ENCODE measurements at regions not wholly inside any gene's neighbourhood (a gene's known extent, or its start where the extent isn't known, plus 50 kb on each side); places are given as distances from the start of the nearest gene placed in this dataset.

GRCh38 chr15:69978603-69979002 is 119.1 kb downstream of the TLE3 start:
- DNase-seq (ENCODE audit: low spot score) = no peak
- H3K4me1 ChIP-seq (ENCODE audit: control insufficient read depth in 4 of 4, insufficient read depth in 4 of 4, low read length in 3 of 4) = no peaks in the 10 kb centered on the region
- H3K36me3 ChIP-seq (ENCODE audit: control insufficient read depth in 4 of 4, insufficient read depth in 3 of 4, low read depth in 1 of 4, low read length in 3 of 4) = no peaks in the 10 kb centered on the region
- no peak overlapping the region for H3K4me3 ChIP-seq (ENCODE audit: low read depth in 1 of 3, low read length in 3 of 3)
- no peak overlapping the region for H3K27ac ChIP-seq (ENCODE audit: low read depth in 1 of 2, low read length in 2 of 2)
- H3K27me3 ChIP-seq (ENCODE audit: control insufficient read depth in 4 of 4, insufficient read depth in 4 of 4, low read length in 3 of 4) = peaks cover 0 to 7% (median 5%) of the 10 kb centered on the region in 4 donors
- no peaks in the 10 kb centered on the region for H3K9me3 ChIP-seq (ENCODE audit: control insufficient read depth in 4 of 4, low read length in 3 of 4)
- no peak overlapping the region for H3K9ac ChIP-seq (ENCODE audit: low read depth in 1 of 2, low read length in 2 of 2)
- no peak for TF ChIP-seq FOXA1 (IDR thresholded peaks at IDR 0.05)
- TF ChIP-seq MAX (IDR thresholded peaks at IDR 0.05) = no peak
- no peak for TF ChIP-seq HNF4G (IDR thresholded peaks at IDR 0.05)
- TF ChIP-seq ATF3 (IDR thresholded peaks at IDR 0.05) = no peak
- TF ChIP-seq RXRA (IDR thresholded peaks at IDR 0.05) = no peak
- TF ChIP-seq RAD21 (IDR thresholded peaks at IDR 0.05) = no peak
- TF ChIP-seq ZBTB33 (IDR thresholded peaks at IDR 0.05) = no peak
- no peak for TF ChIP-seq EGR1 (IDR thresholded peaks at IDR 0.05; ENCODE audit: low read depth in 2 of 2)
- TF ChIP-seq FOXA2 (IDR thresholded peaks at IDR 0.05) = no peak
- TF ChIP-seq YY1 (IDR thresholded peaks at IDR 0.05) = no peak
- no peak for TF ChIP-seq HNF4A (conservative IDR thresholded peaks at IDR 0.05)
- WGBS = 82% methylated on average over 7 of the region's 7 CpGs

GRCh38 chr15:69979262-69979661 is 118.5 kb downstream of the TLE3 start:
- peak; percentile 13 for TF ChIP-seq CTCF (IDR thresholded peaks at IDR 0.05; ENCODE audit: low read depth, low read length, missing input control)
- TF ChIP-seq HNF4A (conservative IDR thresholded peaks at IDR 0.05) = no peak
- TF ChIP-seq SP1 (IDR thresholded peaks at IDR 0.05) = no peak
- TF ChIP-seq JUND (IDR thresholded peaks at IDR 0.05) = no peak
- peak; percentile 48 to 52 for TF ChIP-seq RAD21 (IDR thresholded peaks at IDR 0.05)
- no peak for TF ChIP-seq REST (IDR thresholded peaks at IDR 0.05)
- 21% methylated on average over 5 of the region's 5 CpGs for WGBS
- H3K9me3 ChIP-seq (ENCODE audit: control insufficient read depth in 4 of 4, low read length in 3 of 4) = no peaks in the 10 kb centered on the region
- no peaks in the 10 kb centered on the region for H3K36me3 ChIP-seq (ENCODE audit: control insufficient read depth in 4 of 4, insufficient read depth in 3 of 4, low read depth in 1 of 4, low read length in 3 of 4)
- no peaks in the 10 kb centered on the region for H3K4me1 ChIP-seq (ENCODE audit: control insufficient read depth in 4 of 4, insufficient read depth in 4 of 4, low read length in 3 of 4)
- H3K27me3 ChIP-seq (ENCODE audit: control insufficient read depth in 4 of 4, insufficient read depth in 4 of 4, low read length in 3 of 4) = peaks cover 0 to 8% (median 6%) of the 10 kb centered on the region in 4 donors
- no peak overlapping the region for H3K9ac ChIP-seq (ENCODE audit: low read depth in 1 of 2, low read length in 2 of 2)
- no peak overlapping the region for H3K27ac ChIP-seq (ENCODE audit: low read depth in 1 of 2, low read length in 2 of 2)
- no peak for DNase-seq (ENCODE audit: low spot score)
- H3K4me3 ChIP-seq (ENCODE audit: low read depth in 1 of 3, low read length in 3 of 3) = no peak overlapping the region

Data from liver (tissue), 8 donors.